HEK293T (cell line): ENCODE measurements at regions not wholly inside any gene's neighbourhood (a gene's known extent, or its start where the extent isn't known, plus 50 kb on each side); places are given as distances from the start of the nearest gene placed in this dataset.
"Not testable (repeated sequence)": the region's sequence is repeated elsewhere in the genome, so short reads cannot be mapped to it uniquely, and the experiment has no call there.

ENCODE experiments used
- CTCF ChIA-PET: fragments of 350-600 bp; formaldehyde crosslinking; extraction: SDS; loops from one replicate; lab custom pipeline; 2021; ENCODE audit warnings: antibody characterized with exemption, inconsistent platforms; lab: Yijun Ruan, JAX
- POLR2A ChIA-PET: fragments of 350-600 bp; formaldehyde crosslinking; extraction: SDS; loops from one replicate; lab custom pipeline; 2020; ENCODE audit warnings: antibody characterized with exemption, inconsistent platforms; lab: Yijun Ruan, JAX
- DNase-seq: peaks from one replicate; pipeline ENCODE4 v3.0.0; 2012; ENCODE audit warnings: mixed read lengths; ENCODE audit errors: extremely low spot score
- ARNT ChIP-seq: fragments of 450-650 bp; IDR thresholded peaks from 2 replicates; pipeline ENCODE4 v1.6.1; 2017; ENCODE audit warnings: mild to moderate bottlenecking
- BHLHE40 ChIP-seq: fragments of 450-650 bp; IDR thresholded peaks from 2 replicates; pipeline ENCODE4 v1.6.1; 2016; ENCODE audit warnings: mild to moderate bottlenecking, moderate library complexity, borderline replicate concordance
- CTBP1 ChIP-seq: fragments of 450-650 bp; IDR thresholded peaks from 2 replicates; pipeline ENCODE4 v1.6.1; 2016; ENCODE audit warnings: borderline replicate concordance
- ELF4 ChIP-seq: fragments of 450-650 bp; IDR thresholded peaks from 2 replicates; pipeline ENCODE4 v1.6.1; 2017; ENCODE audit warnings: antibody characterized with exemption
- FOXA1 ChIP-seq: fragments of 450-650 bp; IDR thresholded peaks from 2 replicates; pipeline ENCODE4 v1.6.1; 2016; ENCODE audit warnings: mild to moderate bottlenecking
- FOXK2 ChIP-seq: fragments of 450-650 bp; IDR thresholded peaks from 2 replicates; pipeline ENCODE4 v1.6.1; 2016; ENCODE audit warnings: mild to moderate bottlenecking
- FOXM1 ChIP-seq: fragments of 450-650 bp; IDR thresholded peaks from 2 replicates; pipeline ENCODE4 v1.6.1; 2017; ENCODE audit warnings: mild to moderate bottlenecking, borderline replicate concordance
- HDGF ChIP-seq: fragments of 450-650 bp; IDR thresholded peaks from 2 replicates; pipeline ENCODE4 v1.6.1; 2017; ENCODE audit warnings: antibody characterized with exemption, borderline replicate concordance
- L3MBTL2 ChIP-seq: fragments of 450-650 bp; conservative IDR thresholded peaks from 2 replicates; pipeline ENCODE4 v1.6.1; 2016; ENCODE audit warnings: mild to moderate bottlenecking
- LEF1 ChIP-seq: fragments of 450-650 bp; IDR thresholded peaks from 2 replicates; pipeline ENCODE4 v1.6.1; 2017; ENCODE audit warnings: mild to moderate bottlenecking, borderline replicate concordance
- NFRKB ChIP-seq: fragments of 450-650 bp; IDR thresholded peaks from 2 replicates; pipeline ENCODE4 v1.6.1; 2016; ENCODE audit warnings: mild to moderate bottlenecking, moderate library complexity
- SP1 ChIP-seq: fragments of 450-650 bp; IDR thresholded peaks from 2 replicates; pipeline ENCODE4 v1.6.1; 2017
- SUZ12 ChIP-seq: fragments of 450-650 bp; IDR thresholded peaks from 2 replicates; pipeline ENCODE4 v1.6.1; 2016; ENCODE audit warnings: mild to moderate bottlenecking
- TARDBP ChIP-seq: fragments of 450-650 bp; IDR thresholded peaks from 2 replicates; pipeline ENCODE4 v1.6.1; 2016
- ZNF384 ChIP-seq: fragments of 450-650 bp; IDR thresholded peaks from 2 replicates; pipeline ENCODE4 v1.6.1; 2016
- TF ChIP-seq, protein P1 (sequence below): fragments of 450-650 bp; IDR thresholded peaks from 2 replicates; pipeline ENCODE4 v1.6.1; 2016

DNA sequence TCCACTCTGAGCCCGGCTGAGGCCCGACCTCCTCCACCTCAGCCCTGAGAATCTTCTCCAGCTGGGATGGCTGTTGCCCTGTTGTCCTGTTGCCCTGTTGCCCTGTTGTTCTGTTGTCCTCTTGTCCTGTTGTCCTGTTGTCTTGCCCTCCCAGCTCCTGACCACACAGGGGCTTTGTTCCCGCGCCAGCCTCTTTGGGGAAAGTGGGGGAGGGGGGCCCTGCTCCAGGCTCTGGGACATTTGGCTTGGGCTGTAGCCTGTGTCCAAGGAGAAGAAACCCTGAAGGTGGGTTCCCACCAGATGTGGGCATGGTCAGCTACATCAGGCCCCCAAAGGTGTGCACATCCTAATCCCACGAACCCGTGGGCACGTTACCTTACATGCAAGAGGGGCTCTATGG lies 113.5 kb upstream of the FAM20C start:
- CTCF ChIA-PET, POLR2A ChIA-PET, DNase-seq: not testable (repeated sequence)

DNA sequence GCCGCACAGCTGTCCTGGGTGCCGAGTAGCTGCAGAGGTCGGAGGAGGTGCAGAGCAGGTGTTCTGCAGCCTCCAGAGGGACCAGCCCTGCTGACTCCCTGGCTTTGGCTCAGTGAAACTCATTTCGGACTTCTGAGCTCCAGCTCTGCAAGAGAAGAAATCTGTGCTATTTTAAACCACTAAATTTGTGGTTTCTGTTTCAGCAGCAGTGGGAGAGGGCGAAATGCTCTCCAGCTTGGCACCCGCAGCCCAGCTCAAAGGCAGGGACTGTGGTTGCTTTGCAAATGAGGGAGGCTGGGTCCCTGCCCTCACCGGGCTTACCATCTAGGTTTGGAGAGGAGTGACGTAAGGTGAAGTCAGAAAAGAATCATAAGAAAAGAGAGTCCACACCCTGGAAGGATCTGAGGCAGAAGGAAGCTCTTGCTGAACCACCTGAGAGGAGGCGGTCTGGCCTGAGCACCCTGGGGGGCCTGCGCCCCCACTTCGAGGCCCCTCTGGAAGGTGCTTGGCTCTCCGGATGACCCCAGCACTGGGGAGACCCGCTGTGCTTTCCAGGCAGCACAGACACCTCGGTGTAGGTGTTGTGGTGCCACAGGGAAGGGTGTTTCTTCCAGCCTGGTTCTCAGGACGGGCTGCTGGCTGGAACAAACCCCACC lies 112.8 kb upstream of the FAM20C start:
- DNase-seq, CTCF ChIA-PET, POLR2A ChIA-PET: not testable (repeated sequence)

DNA sequence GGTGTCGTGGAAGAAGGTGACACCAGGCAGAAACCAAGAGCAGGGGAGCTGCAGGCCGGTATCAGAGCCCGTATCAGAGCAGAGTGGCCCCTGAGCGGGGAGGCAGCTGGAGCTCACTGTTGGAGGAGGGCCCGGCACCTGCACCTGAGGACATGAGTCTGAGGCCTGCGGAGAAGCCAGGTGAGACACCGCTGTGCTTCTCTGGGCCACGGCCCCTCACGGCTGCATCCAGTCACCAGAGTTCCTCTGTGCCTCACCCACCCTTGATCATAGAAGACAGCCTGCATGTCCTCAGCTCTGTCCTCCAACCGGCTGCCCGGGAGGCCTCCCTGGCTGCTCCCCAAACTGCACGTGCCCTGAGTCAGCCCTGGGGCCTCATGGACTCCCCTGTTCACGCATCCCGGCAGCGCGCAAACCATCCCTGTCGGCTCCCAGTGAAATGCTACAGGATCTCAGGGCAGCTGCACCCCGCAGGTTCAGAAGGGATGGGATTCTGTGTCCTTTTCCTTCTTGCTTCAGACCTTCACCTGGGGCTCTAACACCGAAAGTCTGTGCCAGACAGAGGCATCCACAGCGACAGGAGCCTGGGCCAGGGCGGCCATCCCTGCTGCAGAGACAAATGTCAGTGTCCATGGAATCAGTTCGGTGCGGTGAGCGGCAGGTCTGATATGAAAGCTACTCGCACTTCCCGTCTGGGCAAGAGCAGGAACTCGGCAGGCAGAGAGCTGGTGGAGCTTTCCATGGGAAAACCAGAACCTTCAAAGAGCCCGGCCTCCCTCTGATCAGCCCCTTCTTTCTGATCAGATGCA lies 111.9 kb upstream of the FAM20C start:
- POLR2A ChIA-PET, result no interaction called here
- CTCF ChIA-PET, result no interaction called here
- TF ChIP-seq TARDBP, result no peak
- no peak for TF ChIP-seq ELF4

DNA sequence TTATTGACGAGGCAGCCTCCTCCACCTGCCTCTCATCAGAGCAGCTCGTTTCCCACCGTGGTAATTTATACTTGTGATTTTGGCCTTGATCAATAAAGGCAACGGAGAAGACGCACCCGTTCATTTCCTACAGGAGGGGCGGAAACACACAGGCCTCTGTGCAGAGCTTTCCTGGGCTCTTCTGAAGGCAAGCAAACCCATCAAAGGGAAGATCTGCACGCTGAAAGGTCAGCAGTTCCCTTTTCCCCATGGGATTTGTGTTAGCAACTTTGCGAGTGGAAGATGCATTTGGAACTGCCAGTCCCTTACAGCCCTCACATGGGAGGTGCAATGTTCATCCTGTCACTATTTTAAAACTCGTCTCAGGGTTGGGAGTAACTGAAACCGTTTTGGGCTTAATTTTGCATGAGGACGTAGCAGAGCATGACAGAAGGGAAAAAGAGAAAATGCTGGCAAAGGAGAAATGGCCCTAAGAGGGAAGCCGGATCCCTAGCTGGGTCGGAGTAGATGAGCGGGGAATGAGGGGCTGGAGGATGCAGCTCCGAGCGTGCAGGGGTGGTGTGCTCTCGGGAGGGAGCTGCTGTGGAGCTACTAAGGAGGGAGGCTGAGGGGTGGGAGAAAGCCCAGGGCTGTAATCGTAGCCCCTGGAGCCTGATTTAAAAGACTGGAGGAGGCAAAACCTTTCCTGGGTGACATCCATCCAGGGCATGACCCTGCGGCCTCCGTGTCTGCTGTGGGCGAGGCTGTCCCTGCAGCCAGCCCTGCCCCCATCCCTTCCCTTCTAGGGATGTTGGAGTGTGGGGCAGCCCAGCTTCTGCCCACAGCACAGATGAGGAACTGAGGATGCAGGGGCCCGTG lies 111.1 kb upstream of the FAM20C start:
- ChIA-PET CTCF (no interaction called here), POLR2A (no interaction called here)
- TF ChIP-seq SUZ12 (no peak), NFRKB (no peak), FOXM1 (no peak), ELF4 (no peak), LEF1 (no peak), ARNT (no peak)
- TF ChIP-seq, protein P1, sequence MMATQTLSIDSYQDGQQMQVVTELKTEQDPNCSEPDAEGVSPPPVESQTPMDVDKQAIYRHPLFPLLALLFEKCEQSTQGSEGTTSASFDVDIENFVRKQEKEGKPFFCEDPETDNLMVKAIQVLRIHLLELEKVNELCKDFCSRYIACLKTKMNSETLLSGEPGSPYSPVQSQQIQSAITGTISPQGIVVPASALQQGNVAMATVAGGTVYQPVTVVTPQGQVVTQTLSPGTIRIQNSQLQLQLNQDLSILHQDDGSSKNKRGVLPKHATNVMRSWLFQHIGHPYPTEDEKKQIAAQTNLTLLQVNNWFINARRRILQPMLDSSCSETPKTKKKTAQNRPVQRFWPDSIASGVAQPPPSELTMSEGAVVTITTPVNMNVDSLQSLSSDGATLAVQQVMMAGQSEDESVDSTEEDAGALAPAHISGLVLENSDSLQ, result no peak
- no peak for DNase-seq

More for the DNA sequence above, 111.9 kb upstream of the FAM20C start:
- DNase-seq, result no peak

DNA sequence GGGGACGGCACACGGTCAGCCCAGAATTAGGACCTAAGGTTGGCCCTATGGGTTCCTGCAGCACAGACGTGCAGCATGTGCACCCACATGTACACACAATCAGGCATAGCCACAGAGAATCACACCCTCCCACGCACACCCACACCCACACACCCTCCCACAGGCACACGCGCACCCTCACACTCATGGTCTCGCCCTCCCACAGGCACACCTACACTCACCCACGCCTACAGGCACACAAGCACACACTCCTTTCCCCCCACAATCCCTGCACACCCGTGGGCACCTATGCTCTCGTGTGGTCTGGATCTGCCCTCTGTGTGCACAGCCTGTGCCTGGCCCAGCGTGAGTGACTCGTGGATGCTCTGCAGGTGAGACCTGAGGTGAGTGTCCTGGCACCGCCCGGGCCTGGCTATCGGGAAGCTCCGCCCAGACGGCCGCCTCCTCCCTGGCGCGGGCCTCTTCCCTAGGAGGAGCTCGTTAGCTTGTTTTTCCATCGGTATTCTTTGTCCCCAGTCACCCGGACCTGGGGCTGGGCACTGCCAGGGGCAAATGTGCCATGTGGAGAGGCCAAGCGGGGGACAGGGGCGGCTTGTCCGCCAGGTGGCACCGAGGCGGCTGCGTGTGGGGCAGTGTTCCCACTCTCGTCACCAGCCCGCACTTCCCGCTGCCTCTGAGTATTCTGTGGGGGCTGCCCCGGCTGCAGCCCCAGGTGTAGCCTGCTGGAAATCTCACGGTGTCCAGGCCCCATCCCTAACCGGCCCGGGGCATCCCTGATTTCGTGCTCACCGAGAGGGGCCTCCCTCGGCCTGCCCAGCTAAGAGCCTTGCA lies 110.2 kb upstream of the FAM20C start:
- ChIA-PET POLR2A (no interaction called here), CTCF (no interaction called here)
- no peak for DNase-seq
- no peak for TF ChIP-seq TARDBP
- TF ChIP-seq FOXM1, result no peak
- no peak for TF ChIP-seq ZNF384
- no peak for TF ChIP-seq ELF4
- no peak for TF ChIP-seq BHLHE40
- no peak for TF ChIP-seq HDGF
- TF ChIP-seq, protein P1, result no peak
- TF ChIP-seq L3MBTL2, result no peak

DNA sequence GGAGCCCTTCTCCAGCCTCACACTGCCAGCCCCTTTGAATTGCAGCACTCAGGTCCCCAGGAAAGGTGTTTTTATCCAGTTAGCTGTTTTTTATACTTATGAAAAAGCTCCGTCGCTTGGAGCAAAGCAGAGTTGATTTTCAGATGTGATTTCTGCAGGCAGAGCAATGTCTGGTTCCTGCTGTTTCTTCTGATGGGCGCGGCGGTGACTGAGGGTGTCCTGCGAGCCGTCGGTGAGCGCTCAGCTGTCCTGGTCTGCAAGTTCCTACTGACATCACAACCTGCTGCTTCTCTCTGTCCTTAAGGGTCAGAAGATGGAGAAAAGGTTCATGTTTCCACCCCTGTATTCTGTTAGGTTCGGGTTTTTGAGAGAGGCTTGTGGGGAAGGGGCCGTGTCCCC lies 109.6 kb upstream of the FAM20C start:
- DNase-seq, result no peak
- CTCF ChIA-PET, result no interaction called here
- POLR2A ChIA-PET, result no interaction called here
- TF ChIP-seq NFRKB (no peak), SP1 (no peak), SUZ12 (no peak), L3MBTL2 (no peak), HDGF (no peak), FOXK2 (no peak), LEF1 (no peak), BHLHE40 (no peak), CTBP1 (no peak), ELF4 (no peak), ZNF384 (no peak), TARDBP (no peak), ARNT (no peak), FOXM1 (no peak), FOXA1 (no peak)
- TF ChIP-seq, protein P1, result no peak
